ENCODE measurements at regions not wholly inside any gene's neighbourhood (a gene's known extent, or its start where the extent isn't known, plus 50 kb on each side); places are given as distances from the start of the nearest gene placed in this dataset.

- TF ChIP-seq, protein P1, sequence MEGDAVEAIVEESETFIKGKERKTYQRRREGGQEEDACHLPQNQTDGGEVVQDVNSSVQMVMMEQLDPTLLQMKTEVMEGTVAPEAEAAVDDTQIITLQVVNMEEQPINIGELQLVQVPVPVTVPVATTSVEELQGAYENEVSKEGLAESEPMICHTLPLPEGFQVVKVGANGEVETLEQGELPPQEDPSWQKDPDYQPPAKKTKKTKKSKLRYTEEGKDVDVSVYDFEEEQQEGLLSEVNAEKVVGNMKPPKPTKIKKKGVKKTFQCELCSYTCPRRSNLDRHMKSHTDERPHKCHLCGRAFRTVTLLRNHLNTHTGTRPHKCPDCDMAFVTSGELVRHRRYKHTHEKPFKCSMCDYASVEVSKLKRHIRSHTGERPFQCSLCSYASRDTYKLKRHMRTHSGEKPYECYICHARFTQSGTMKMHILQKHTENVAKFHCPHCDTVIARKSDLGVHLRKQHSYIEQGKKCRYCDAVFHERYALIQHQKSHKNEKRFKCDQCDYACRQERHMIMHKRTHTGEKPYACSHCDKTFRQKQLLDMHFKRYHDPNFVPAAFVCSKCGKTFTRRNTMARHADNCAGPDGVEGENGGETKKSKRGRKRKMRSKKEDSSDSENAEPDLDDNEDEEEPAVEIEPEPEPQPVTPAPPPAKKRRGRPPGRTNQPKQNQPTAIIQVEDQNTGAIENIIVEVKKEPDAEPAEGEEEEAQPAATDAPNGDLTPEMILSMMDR (IDR thresholded peaks at IDR 0.05 in 4 of 5, conservative IDR thresholded peaks at IDR 0.05 in 1 of 5), result no peak
- TF ChIP-seq POLR2A (IDR thresholded peaks at IDR 0.05), result no peak
These were observed 99.6 kb upstream of the SNTG2 start for GRCh38 chr2:851078-851477.

Data from gastrocnemius medialis (tissue), 4 donors.